ENCODE measurements at regions not wholly inside any gene's neighbourhood (a gene's known extent, or its start where the extent isn't known, plus 50 kb on each side); places are given as distances from the start of the nearest gene placed in this dataset.
A peak's percentile ranks its signal among the peaks of the same experiment; 100 is the strongest.
"Not testable (repeated sequence)": the region's sequence is repeated elsewhere in the genome, so short reads cannot be mapped to it uniquely, and the experiment has no call there.

- ChIA-PET CTCF (no interaction called here), POLR2A (no interaction called here)
- no peak overlapping the region for H3K4me3 ChIP-seq (ENCODE audit: low read depth, low read length)
Observed at GRCh38 chrX:138853936-138854335, 142.4 kb upstream of the FGF13 start.

GRCh38 chrX:138849521-138849920, 138.0 kb upstream of the FGF13 start:
- no peak for TF ChIP-seq CTCF (IDR thresholded peaks at IDR 0.05; ENCODE audit: insufficient read depth, low read depth, low read length)
- ChIA-PET CTCF (no interaction called here), POLR2A (no interaction called here)
- H3K27me3 ChIP-seq (ENCODE audit: control insufficient read depth, insufficient read depth, low read length): no peaks in the 10 kb centered on the region
- no peak for DNase-seq (ENCODE audit: low read depth)
- no peaks in the 10 kb centered on the region for H3K36me3 ChIP-seq (ENCODE audit: control insufficient read depth, insufficient read depth, low read length)
- H3K4me3 ChIP-seq (ENCODE audit: low read depth, low read length): no peak overlapping the region

More at GRCh38 chrX:138853936-138854335, 142.4 kb upstream of the FGF13 start:
- no peaks in the 10 kb centered on the region for H3K27me3 ChIP-seq (ENCODE audit: control insufficient read depth, insufficient read depth, low read length)
- DNase-seq (ENCODE audit: low read depth): no peak
- no peaks in the 10 kb centered on the region for H3K36me3 ChIP-seq (ENCODE audit: control insufficient read depth, insufficient read depth, low read length)
- no peak for TF ChIP-seq CTCF (IDR thresholded peaks at IDR 0.05; ENCODE audit: insufficient read depth, low read depth, low read length)

DNA sequence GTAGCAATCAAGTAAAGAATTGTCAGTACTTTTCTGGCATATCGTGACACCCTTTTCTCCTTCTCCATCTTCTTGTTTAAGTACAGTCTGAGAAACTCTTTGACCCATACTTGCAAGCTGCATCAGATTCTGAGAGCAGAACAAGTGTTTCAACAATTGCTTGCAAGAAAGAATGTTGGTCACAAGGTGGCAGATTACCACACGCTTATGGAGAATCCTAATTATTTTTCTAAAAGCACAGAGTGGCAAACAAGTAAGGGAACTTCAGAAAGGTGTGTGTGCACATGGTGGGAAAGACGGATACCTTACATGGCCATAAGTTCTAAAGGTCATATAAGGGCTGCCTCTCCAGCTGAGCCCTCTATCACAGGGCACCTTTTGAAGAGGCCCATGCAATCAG, 136.4 kb upstream of the FGF13 start:
- 0 out of 2 replicates have a peak, but pooled peaks have one; percentile 4 for TF ChIP-seq CTCF (IDR thresholded peaks at IDR 0.05; ENCODE audit: insufficient read depth, low read depth, low read length)
- ChIA-PET CTCF (no interaction called here), POLR2A (no interaction called here)
- Histone ChIP-seq H3K4me3 (ENCODE audit: low read depth, low read length) (no peak overlapping the region), H3K36me3 (ENCODE audit: control insufficient read depth, insufficient read depth, low read length) (no peaks in the 10 kb centered on the region), H3K27me3 (ENCODE audit: control insufficient read depth, insufficient read depth, low read length) (no peaks in the 10 kb centered on the region)
- no peak for DNase-seq (ENCODE audit: low read depth)

- CTCF ChIA-PET: interaction anchor here (0.8 to 1.4 kb wide), 2 partner anchors 10 to 714 kb away, joined by 3 read pairs; no protein-coding TSS in a partner anchor
- Histone ChIP-seq H3K4me3 (ENCODE audit: low read depth, low read length) (no peak overlapping the region), H3K27me3 (ENCODE audit: control insufficient read depth, insufficient read depth, low read length) (no peaks in the 10 kb centered on the region), H3K36me3 (ENCODE audit: control insufficient read depth, insufficient read depth, low read length) (no peaks in the 10 kb centered on the region)
- DNase-seq (ENCODE audit: low read depth): no peak
- POLR2A ChIA-PET: no interaction called here
- no peak for TF ChIP-seq CTCF (IDR thresholded peaks at IDR 0.05; ENCODE audit: insufficient read depth, low read depth, low read length)
Observed at GRCh38 chrX:138845786-138846185, 134.3 kb upstream of the FGF13 start.

DNA sequence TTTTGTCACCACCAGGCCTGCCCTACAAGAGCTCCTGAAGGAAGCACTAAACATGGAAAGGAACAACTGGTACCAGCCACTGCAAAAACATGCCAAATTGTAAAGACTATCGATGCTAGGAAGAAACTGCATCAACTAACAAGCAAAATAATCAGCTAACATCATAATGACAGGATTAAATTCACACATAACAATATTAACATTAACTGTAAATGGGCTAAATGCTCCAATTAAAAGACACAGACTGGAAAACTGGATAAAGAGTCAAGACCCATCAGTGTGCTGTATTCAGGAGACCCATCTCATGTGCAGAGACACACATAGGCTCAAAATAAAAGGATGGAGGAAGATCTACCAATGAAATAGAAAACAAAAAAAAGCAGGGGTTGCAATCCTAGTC, 95.9 kb upstream of the FGF13 start:
- H3K36me3 ChIP-seq (ENCODE audit: control insufficient read depth, insufficient read depth, low read length); DNase-seq (ENCODE audit: low read depth); CTCF ChIA-PET; H3K27me3 ChIP-seq (ENCODE audit: control insufficient read depth, insufficient read depth, low read length); H3K4me3 ChIP-seq (ENCODE audit: low read depth, low read length); POLR2A ChIA-PET: not testable (repeated sequence)

GRCh38 chrX:138794246-138794645, 82.7 kb upstream of the FGF13 start:
- CTCF ChIA-PET: no interaction called here
- no peak for DNase-seq (ENCODE audit: low read depth)
- POLR2A ChIA-PET: no interaction called here
- no peaks in the 10 kb centered on the region for H3K27me3 ChIP-seq (ENCODE audit: control insufficient read depth, insufficient read depth, low read length)
- H3K4me3 ChIP-seq (ENCODE audit: low read depth, low read length): no peak overlapping the region
- no peaks in the 10 kb centered on the region for H3K36me3 ChIP-seq (ENCODE audit: control insufficient read depth, insufficient read depth, low read length)
- TF ChIP-seq CTCF (IDR thresholded peaks at IDR 0.05; ENCODE audit: insufficient read depth, low read depth, low read length): no peak

Measured in BJ (cell line).